MCF 10A (cell line): ENCODE measurements at regions not wholly inside any gene's neighbourhood (a gene's known extent, or its start where the extent isn't known, plus 50 kb on each side); places are given as distances from the start of the nearest gene placed in this dataset.

Experiments used
- BruUV-seq: library from RNA; stranded (reverse); fragments of 400-500 nt; replicated peaks from 2 replicates; lab custom pipeline; 2021; lab: Mats Ljungman, UMichigan
- CTCF ChIA-PET: fragments of 300-600 bp; sonication (Branson Sonifier 250); formaldehyde crosslinking; extraction: SDS; loops from one replicate; lab custom pipeline; 2021; ENCODE audit warnings: antibody characterized with exemption, inconsistent platforms; lab: Yijun Ruan, JAX
- POLR2A ChIA-PET: fragments of 300-600, 350-650 bp; sonication (Branson Sonifier 250); formaldehyde crosslinking; extraction: SDS; loops from one replicate; lab custom pipeline; 2020; ENCODE audit warnings: antibody characterized with exemption, inconsistent platforms; lab: Yijun Ruan, JAX
- DNase-seq: peaks from one replicate; pipeline ENCODE4 v3.0.0-alpha.2; 2018; ENCODE audit not compliant: unreplicated experiment
- H3K27ac Mint-ChIP-seq: one replicate; pipeline ENCODE4 v1.8.0; 2022; ENCODE audit warnings: mild to moderate bottlenecking, low read depth, mixed read lengths; ENCODE audit not compliant: unreplicated experiment
- H3K27me3 Mint-ChIP-seq: one replicate; pipeline ENCODE4 v1.8.0; 2022; ENCODE audit warnings: mixed read lengths; ENCODE audit not compliant: insufficient read depth, unreplicated experiment
- H3K36me3 Mint-ChIP-seq: one replicate; pipeline ENCODE4 v1.8.0; 2022; ENCODE audit warnings: mild to moderate bottlenecking, moderate library complexity, mixed read lengths; ENCODE audit not compliant: insufficient read depth, unreplicated experiment
- H3K4me1 Mint-ChIP-seq: one replicate; pipeline ENCODE4 v1.8.0; 2022; ENCODE audit warnings: mixed read lengths; ENCODE audit not compliant: insufficient read depth, unreplicated experiment
- H3K4me3 Mint-ChIP-seq: one replicate; pipeline ENCODE4 v1.8.0; 2022; ENCODE audit warnings: mild to moderate bottlenecking, moderate library complexity, mixed read lengths; ENCODE audit not compliant: unreplicated experiment
- H3K9me3 Mint-ChIP-seq: one replicate; pipeline ENCODE4 v1.8.0; 2022; ENCODE audit warnings: mixed read lengths; ENCODE audit not compliant: unreplicated experiment
- CTCF ChIP-seq: fragments of 200-600 bp; IDR thresholded peaks from one replicate; pipeline ENCODE4 v1.8.0; 2022; ENCODE audit warnings: antibody characterized with exemption, mild to moderate bottlenecking; ENCODE audit not compliant: unreplicated experiment
- intact Hi-C: fragments of 100-400 bp; cut with micrococcal nuclease; formaldehyde crosslinking; loops from 2 replicates; pipeline ENCODE4 v1.14.1; 2022

- Mint-ChIP-seq H3K9me3 (peaks cover 7% of the 10 kb centered on the region), H3K4me3 (no peak overlapping the region), H3K4me1 (no peaks in the 10 kb centered on the region), H3K27ac (no peak overlapping the region), H3K36me3 (no peaks in the 10 kb centered on the region), H3K27me3 (no peaks in the 10 kb centered on the region)
- CTCF ChIA-PET = interaction anchor here (0.8 kb wide), 1 partner anchor 16 kb away, joined by 5 read pairs; no protein-coding TSS in a partner anchor
- no TSS peak for BruUV-seq
- intact Hi-C loops = no loop called here
- TF ChIP-seq CTCF = no peak
- DNase-seq = no peak
- POLR2A ChIA-PET = no interaction called here
These were observed 60.0 kb upstream of the GADL1 start for GRCh38 chr3:30954426-30954825.

- Mint-ChIP-seq H3K9me3 (peaks cover 7% of the 10 kb centered on the region), H3K36me3 (no peaks in the 10 kb centered on the region), H3K4me3 (no peak overlapping the region), H3K4me1 (peaks cover 6% of the 10 kb centered on the region), H3K27ac (no peak overlapping the region), H3K27me3 (no peaks in the 10 kb centered on the region)
- intact Hi-C loops = no loop called here
- CTCF ChIA-PET = no interaction called here
- no TSS peak for BruUV-seq
- TF ChIP-seq CTCF = no peak
- DNase-seq = no peak
- POLR2A ChIA-PET = no interaction called here
These were observed 67.6 kb upstream of the GADL1 start for GRCh38 chr3:30962084-30962483.

- H3K27ac Mint-ChIP-seq = no peak overlapping the region
- peaks cover 7% of the 10 kb centered on the region for H3K9me3 Mint-ChIP-seq
- no peak for DNase-seq
- no TSS peak for BruUV-seq
- H3K27me3 Mint-ChIP-seq = no peaks in the 10 kb centered on the region
- no peak for TF ChIP-seq CTCF
- ChIA-PET CTCF (no interaction called here), POLR2A (no interaction called here)
- peaks cover 6% of the 10 kb centered on the region for H3K4me1 Mint-ChIP-seq
- H3K36me3 Mint-ChIP-seq = no peaks in the 10 kb centered on the region
- H3K4me3 Mint-ChIP-seq = no peak overlapping the region
- intact Hi-C loops = no loop called here
These were observed 68.0 kb upstream of the GADL1 start for GRCh38 chr3:30962493-30962892.

GRCh38 chr3:30963223-30963722, 68.8 kb upstream of the GADL1 start:
- H3K36me3 Mint-ChIP-seq = no peaks in the 10 kb centered on the region
- DNase-seq = no peak
- H3K4me3 Mint-ChIP-seq = no peak overlapping the region
- CTCF ChIA-PET = no interaction called here
- H3K4me1 Mint-ChIP-seq = peaks cover 6% of the 10 kb centered on the region
- no peak for TF ChIP-seq CTCF
- no peak overlapping the region for H3K27ac Mint-ChIP-seq
- intact Hi-C loops = no loop called here
- H3K27me3 Mint-ChIP-seq = no peaks in the 10 kb centered on the region
- POLR2A ChIA-PET = no interaction called here
- BruUV-seq = no TSS peak
- H3K9me3 Mint-ChIP-seq = peaks cover 5% of the 10 kb centered on the region
